ENCODE measurements at regions not wholly inside any gene's neighbourhood (a gene's known extent, or its start where the extent isn't known, plus 50 kb on each side); places are given as distances from the start of the nearest gene placed in this dataset.

DNA sequence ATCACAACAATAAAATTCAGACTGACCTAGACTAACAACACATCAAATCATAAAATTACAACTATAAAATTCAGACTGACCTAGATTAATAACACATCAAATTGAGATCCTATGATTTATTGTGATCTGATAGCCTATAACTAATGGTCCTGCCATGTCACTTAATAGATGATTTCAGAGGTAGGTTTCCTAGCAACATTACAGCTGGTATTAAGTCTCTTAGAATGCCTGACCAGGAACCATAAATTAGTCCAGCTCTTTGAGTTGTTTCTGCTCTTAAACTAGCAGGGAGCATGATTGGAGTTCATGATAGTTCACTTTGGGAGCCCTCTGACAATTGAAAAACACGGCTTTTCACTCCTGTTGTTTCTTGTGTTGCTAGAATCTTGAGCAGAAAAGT is 318.9 kb downstream of the BMPER start:
- no TSS peak for BruUV-seq (replicated peaks)
- Histone ChIP-seq H3K4me3 (replicated peaks in 1 of 2; ENCODE audit: low read depth in 1 of 2, low read length in 2 of 2) (no peak overlapping the region), H3K9ac (ENCODE audit: low read length) (no peak overlapping the region), H3K27ac (ENCODE audit: low read depth, low read length) (no peak overlapping the region), H3K9me2 (ENCODE audit: insufficient read depth) (no peaks in the 10 kb centered on the region), H3K79me2 (ENCODE audit: insufficient read depth, low read length) (no peaks in the 10 kb centered on the region), H3K4me1 (ENCODE audit: control insufficient read depth in 1 of 2, insufficient read depth in 2 of 2, low read length in 2 of 2) (no peaks in the 10 kb centered on the region), H3K36me3 (ENCODE audit: control insufficient read depth in 1 of 2, insufficient read depth in 2 of 2, low read length in 2 of 2) (no peaks in the 10 kb centered on the region), H3K4me2 (ENCODE audit: low read length) (no peak overlapping the region), H4K20me1 (ENCODE audit: insufficient read depth) (no peaks in the 10 kb centered on the region), H3K9me3 (ENCODE audit: control insufficient read depth in 1 of 2, insufficient read depth in 1 of 2, low read depth in 1 of 2, low read length in 2 of 2) (no peaks in the 10 kb centered on the region), H3K27me3 (ENCODE audit: insufficient read depth, low read length) (peaks cover 19% of the 10 kb centered on the region; the same call in 1 of the 2 replicates), H2AFZ (ENCODE audit: low read depth, low read length, poor library complexity, severe bottlenecking) (no peak overlapping the region)
- ChIA-PET POLR2A (no interaction called here), RAD21 (ENCODE audit: low non-redundant PET in 1 of 2, low total read pairs in 2 of 2, uncharacterized antibody in 2 of 2, unreplicated experiment in 2 of 2) (no interaction called here), CTCF (no interaction called here)
- TF ChIP-seq FOSL1 (IDR thresholded peaks at IDR 0.05; ENCODE audit: low read depth) = no peak
- TF ChIP-seq CTCF (IDR thresholded peaks at IDR 0.05 in 2 of 3, conservative IDR thresholded peaks at IDR 0.05 in 1 of 3; ENCODE audit: borderline replicate concordance in 1 of 3, insufficient read depth in 1 of 3, low read depth in 2 of 3, low read length in 2 of 3) = no peak
- TF ChIP-seq CEBPB (IDR thresholded peaks at IDR 0.05; ENCODE audit: low read depth) = no peak
- TF ChIP-seq MAX (IDR thresholded peaks at IDR 0.05) = no peak
- no peak for TF ChIP-seq SIN3A (IDR thresholded peaks at IDR 0.05; ENCODE audit: low read depth)
- TF ChIP-seq YY1 (IDR thresholded peaks at IDR 0.05; ENCODE audit: extremely low read depth, insufficient replicate concordance, low read depth, low read length) = no peak
- TF ChIP-seq EGR1 (IDR thresholded peaks at IDR 0.05; ENCODE audit: low read depth) = no peak
- TF ChIP-seq ATF3 (IDR thresholded peaks at IDR 0.05) = no peak
- TF ChIP-seq ZBTB33 (IDR thresholded peaks at IDR 0.05; ENCODE audit: extremely low read depth, insufficient replicate concordance, low read length) = no peak
- no peak for TF ChIP-seq JUND (IDR thresholded peaks at IDR 0.05)
- intact Hi-C loops (cut with micrococcal nuclease) = no loop called here
- no peak for DNase-seq (ENCODE audit: low read depth, low spot score)
- no peak for ATAC-seq
